Fibroblast of skin of right quadriceps (primary cell): ENCODE measurements at regions not wholly inside any gene's neighbourhood (a gene's known extent, or its start where the extent isn't known, plus 50 kb on each side); places are given as distances from the start of the nearest gene placed in this dataset.

Experiments used
- DNase-seq: peaks from one replicate; pipeline ENCODE4 v3.0.0-alpha.2; 2013

DNA sequence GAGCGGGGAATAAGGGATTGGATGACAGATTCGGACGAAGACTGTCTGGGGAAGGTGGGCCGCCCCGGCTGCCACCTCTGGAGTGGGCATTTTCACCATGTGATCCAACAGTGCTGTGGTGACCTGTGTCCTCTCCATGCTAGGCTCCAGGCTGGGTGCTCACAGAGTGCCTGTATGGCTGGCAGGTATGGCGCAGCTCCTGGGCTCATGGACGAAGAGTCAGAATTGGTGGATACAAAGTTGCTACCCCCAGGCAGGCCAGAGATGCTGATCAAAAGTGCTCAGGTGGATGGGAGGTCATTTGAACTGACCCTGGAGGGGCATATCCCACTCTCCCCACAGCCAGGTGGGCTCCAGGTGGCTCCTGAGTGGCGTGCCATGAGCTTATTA lies 111.3 kb upstream of the UQCRFS1 start:
- DNase-seq = no peak

GRCh38 chr19:29324717-29325116 lies 111.8 kb upstream of the UQCRFS1 start:
- no peak for DNase-seq

DNA sequence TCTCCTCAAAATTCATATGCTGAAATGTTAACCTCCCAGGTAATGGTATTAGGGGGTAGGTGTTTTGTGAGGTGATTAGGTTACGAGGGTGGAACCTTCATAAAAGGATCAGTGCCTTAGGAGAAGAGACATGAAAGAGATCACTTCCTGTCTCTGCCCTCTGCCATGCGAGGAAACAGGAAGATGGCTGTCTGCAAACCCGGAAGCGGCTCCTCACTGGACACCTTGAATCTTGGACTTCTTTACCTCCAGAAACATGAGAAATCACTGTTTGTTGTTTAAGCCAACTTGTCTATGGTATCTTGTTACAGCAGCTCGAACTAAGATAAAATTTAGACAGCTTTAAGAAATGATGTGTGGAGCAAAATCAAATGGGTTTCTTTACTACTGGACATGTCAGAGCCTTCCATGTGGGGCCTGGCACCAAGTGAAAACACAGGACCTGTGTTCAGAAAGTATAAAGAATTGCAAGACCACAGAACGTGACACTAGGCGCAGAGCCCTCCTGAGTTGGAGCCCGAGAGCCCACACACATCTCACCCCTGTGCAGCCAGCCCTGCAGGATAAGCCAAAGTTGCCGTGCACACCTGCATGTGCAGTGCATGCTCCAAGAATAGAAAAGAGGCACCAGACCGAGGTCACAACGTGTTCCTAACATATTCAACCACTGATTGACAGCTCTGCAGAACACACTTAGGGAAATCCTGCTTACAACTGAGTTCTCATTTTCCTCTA lies 112.5 kb upstream of the UQCRFS1 start:
- no peak for DNase-seq

GRCh38 chr19:29326351-29326750 lies 113.4 kb upstream of the UQCRFS1 start:
- DNase-seq = no peak

DNA sequence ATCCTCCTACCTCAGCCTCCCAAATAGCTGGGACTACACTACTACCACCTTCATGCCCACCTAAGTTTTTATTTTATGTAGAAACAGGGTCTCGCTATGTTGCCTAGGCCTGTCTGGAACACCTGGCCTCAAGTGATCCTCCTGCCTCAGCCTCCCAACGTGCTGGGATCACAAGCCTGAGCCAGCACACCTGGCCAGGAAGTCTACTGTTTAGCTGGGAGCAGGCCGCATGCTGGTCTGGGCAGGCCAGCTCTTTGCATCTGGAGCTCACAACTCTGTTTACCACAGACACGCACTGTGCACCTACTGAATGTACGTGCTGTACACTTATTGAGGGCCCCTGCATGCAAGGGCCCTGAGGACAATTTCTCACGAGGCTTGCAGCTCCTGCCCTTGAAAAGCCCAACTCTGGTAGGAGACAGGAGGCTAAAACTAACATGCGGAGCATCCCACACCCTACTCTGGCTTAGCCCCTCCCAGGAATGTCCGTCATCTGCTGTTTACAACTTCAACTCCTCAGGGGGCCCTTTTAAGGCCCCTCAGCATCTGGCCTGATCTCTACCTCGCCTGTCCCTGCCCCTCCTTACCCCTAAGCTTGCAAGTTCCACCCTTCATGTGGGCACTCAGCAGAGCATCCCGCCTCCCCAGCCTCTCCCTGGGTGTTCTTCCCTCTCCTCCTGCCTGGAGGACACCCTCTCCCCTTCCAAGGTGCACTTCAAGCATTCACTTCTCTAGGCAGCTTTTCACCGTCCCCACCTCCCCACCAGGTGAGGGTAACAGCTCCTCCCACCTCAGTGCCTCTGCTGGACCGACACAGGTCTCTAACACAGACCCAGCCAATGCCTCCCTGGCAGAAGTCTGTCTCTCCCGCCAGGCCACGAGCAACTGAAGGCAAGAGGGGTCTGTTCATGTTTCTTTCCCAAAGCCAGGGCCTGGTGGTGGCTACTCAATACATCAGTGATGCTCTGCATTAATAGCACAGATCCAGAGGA lies 114.2 kb upstream of the UQCRFS1 start:
- no peak for DNase-seq

GRCh38 chr19:29328586-29328985 lies 115.6 kb upstream of the UQCRFS1 start:
- no peak for DNase-seq

DNA sequence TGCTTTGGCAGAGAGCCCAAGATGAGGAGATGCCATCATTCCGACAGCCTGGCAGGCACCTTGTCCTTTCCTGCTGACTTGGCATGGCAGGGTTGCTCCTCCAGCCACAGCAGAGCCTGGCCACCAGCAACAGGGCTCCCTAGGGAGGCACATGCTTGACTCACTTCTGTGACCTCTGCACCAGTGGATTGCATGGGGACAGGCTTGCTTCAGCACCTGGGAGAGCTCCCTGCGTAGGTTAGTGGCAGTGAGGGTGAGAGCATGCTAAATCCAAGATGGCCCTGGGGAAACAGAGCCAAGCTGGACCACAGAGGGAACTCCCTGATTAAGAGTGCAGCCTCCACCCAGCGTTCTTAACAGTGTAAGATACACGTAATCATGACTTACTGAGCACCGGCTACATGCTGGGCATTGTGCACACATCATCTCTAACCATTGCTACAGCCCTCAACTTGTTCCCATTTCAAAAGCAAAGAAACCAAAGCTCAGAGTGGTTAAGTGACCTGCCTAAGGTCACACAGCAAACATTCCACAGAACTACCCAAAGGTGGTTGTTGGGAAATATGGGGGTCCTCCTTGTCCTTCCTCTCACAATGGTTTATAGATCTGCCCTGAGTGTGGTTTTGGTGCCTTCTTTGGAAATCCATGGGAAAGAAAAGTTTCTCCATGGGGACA lies 116.6 kb upstream of the UQCRFS1 start:
- DNase-seq = peak; percentile 3

DNA sequence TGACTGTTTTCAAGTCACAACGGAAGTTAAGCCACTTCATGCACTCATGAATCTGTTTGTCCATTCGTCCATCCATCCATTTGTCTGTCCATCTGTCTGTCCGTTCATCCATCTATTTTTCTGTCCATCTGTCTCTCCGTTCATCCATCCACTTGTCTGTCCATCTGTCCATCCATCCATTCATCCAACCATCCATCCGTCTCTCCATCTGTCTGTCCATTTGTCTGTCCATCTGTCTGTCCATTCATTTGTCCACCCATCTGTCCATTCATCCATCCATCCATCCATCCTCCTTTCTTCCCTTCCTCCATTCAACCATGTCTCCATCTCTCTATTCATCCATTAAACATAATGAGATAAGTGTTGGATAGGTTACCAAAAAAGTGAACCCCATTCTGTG lies 123.5 kb upstream of the UQCRFS1 start:
- no peak for DNase-seq

DNA sequence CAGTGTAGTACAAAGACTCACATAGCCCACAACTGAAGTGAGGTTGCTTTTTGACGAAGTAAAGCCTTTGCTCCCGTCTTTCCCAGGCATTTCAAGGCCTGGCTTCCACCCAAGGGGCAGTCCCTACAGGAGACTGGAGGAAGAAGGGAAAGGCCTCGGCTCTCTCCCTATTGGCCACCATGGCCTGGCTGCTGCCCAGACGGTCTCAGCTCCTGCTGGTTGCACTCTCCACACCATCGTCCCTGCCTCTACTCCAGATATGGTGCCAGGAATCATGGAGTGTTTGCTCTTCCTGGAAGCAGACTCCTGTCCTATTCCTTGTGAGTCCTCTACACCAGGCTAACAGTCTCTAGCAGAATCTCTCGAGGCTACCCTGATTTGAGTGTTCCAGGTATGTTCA lies 124.1 kb upstream of the UQCRFS1 start:
- DNase-seq = no peak

GRCh38 chr19:29338480-29338879 lies 125.5 kb upstream of the UQCRFS1 start:
- no peak for DNase-seq

GRCh38 chr19:29342721-29343120 lies 129.8 kb upstream of the UQCRFS1 start:
- no peak for DNase-seq

DNA sequence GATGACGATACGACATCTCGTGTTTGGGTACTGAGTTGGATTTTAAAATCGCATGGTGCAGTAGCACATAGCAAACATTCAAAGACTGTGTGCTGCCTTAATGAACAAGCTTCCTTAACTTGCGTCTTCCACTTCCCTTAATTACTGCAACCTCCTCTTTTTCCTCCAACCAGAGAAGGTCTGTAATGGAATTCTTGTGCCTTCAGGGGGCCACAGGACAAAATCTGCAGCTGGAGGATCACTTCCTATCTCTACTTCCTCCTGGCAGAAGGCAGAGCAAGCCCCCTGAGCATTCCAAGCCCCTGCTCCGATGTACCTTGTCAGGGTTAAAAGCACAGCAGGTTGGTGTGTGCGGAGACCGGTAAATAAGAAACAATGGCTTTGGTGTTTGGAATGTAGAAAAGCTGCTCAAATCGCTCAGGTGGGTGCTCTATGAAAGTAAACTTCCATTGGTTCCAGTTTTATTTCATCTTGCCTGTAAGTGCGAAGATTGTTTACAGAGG lies 151.3 kb upstream of the UQCRFS1 start:
- no peak for DNase-seq

DNA sequence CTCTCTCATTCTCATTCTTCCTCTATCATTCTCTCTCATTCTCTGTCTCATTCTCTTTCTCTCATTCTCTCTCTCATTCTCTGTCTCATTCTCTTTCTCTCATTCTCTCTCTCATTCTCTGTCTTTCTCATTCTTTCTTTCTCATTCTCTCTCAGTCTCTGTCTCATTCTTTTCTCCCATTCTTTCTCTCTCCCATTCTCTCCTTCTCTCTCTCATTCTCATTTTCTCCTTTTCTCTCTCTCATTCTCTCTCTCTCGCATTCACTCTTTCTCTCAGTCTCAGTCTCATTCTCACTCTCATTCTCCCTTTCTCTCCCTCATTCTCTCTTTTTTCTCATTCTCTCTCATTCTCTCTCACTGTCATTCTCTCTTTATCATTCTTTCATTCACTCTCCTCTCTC lies 152.0 kb upstream of the UQCRFS1 start:
- no peak for DNase-seq

DNA sequence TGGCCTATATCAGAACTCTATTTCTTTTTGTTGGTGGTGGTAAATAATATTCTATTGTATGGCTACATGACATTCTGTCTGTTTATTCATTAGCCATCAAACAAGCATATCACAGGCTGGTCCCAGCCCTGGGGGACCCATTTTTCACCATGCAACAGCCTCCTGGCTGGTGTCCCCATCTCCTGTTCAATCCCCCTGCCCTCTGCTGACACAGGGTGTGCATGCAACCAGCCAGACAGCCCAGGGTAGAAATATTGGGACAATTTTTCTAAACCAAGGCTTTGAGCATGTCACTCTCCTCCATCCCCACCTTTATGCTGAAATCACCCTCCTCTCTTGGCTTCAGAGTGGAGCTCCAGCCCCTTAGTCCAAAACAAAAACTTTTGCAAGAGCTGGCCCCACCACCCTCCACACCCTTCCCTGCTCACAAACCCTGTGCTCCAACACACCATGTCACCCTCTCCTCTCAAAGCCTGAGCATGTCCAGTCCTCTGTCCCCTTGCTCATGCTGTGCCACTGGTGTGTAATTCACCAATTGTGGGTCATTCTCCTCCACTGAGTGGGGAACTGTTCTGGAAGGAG lies 153.0 kb upstream of the UQCRFS1 start:
- DNase-seq = no peak

GRCh38 chr19:29366757-29367156 lies 153.8 kb upstream of the UQCRFS1 start:
- DNase-seq = no peak

GRCh38 chr19:29367791-29368222 lies 154.9 kb upstream of the UQCRFS1 start:
- DNase-seq = no peak

DNA sequence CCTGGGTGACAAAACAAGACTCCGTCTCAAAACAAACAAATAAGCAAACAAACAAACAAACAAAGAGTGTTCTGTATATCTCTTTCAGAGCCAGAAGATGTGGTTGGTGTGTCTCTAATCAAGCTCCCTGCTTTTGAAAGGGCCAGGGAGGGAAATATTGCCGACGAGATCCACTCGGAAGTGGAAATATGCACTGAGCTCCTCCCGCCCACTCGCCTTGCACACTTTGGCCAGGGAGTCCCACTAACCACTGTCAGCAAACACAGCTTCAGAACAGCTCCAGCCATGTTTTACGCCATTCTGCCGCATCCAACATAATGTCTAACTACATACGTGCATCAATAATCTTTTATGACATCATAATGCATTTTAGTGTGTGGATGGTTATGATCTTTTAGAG lies 155.5 kb upstream of the VSTM2B start:
- DNase-seq = no peak

- no peak for DNase-seq
Observed at GRCh38 chr19:29371251-29372090, 154.3 kb upstream of the VSTM2B start.

GRCh38 chr19:29372091-29372415 lies 153.7 kb upstream of the VSTM2B start:
- no peak for DNase-seq

GRCh38 chr19:29372461-29372860 lies 153.3 kb upstream of the VSTM2B start:
- DNase-seq = no peak

- DNase-seq = no peak
Observed at GRCh38 chr19:29372921-29373797, 152.6 kb upstream of the VSTM2B start.
